KMS-11 (cell line): ENCODE measurements at regions not wholly inside any gene's neighbourhood (a gene's known extent, or its start where the extent isn't known, plus 50 kb on each side); places are given as distances from the start of the nearest gene placed in this dataset.

Source experiments
- H2AFZ ChIP-seq: fragments of 200-600 bp; sonication (generic); 2 replicates; pipeline ENCODE4 v1.6.1; 2016; ENCODE audit warnings: antibody characterized with exemption, mixed run types, low read depth
- H3K27ac ChIP-seq: fragments of 200-600 bp; sonication (generic); 2 replicates; pipeline ENCODE4 v1.6.1; 2016; ENCODE audit warnings: mild to moderate bottlenecking, mixed run types
- H3K27me3 ChIP-seq: fragments of 200-600 bp; sonication (generic); 2 replicates; pipeline ENCODE4 v1.6.1; 2017; ENCODE audit warnings: mild to moderate bottlenecking, low read depth, mixed run types, moderate library complexity; ENCODE audit not compliant: insufficient read depth
- H3K36me3 ChIP-seq: fragments of 200-600 bp; sonication (generic); 2 replicates; pipeline ENCODE4 v1.6.1; 2017; ENCODE audit warnings: mild to moderate bottlenecking, mixed run types; ENCODE audit not compliant: insufficient read depth
- H3K4me1 ChIP-seq: fragments of 200-600 bp; sonication (generic); 2 replicates; pipeline ENCODE4 v1.6.1; 2016; ENCODE audit warnings: mild to moderate bottlenecking, low read depth, mixed run types; ENCODE audit not compliant: poor library complexity, severe bottlenecking
- H3K4me2 ChIP-seq: fragments of 200-600 bp; sonication (generic); 2 replicates; pipeline ENCODE4 v1.7.0; 2016; ENCODE audit warnings: mild to moderate bottlenecking, mixed run types
- H3K4me3 ChIP-seq: fragments of 200-600 bp; sonication (generic); IDR thresholded peaks from 2 replicates; pipeline ENCODE4 v1.6.1; 2017; ENCODE audit warnings: low read depth, low read length, mixed read lengths; ENCODE audit not compliant: insufficient read depth
- H3K79me2 ChIP-seq: fragments of 200-600 bp; sonication (generic); 2 replicates; pipeline ENCODE4 v1.6.1; 2016; ENCODE audit warnings: low read depth, mixed run types; ENCODE audit not compliant: insufficient read depth
- H3K9ac ChIP-seq: fragments of 200-600 bp; sonication (generic); 2 replicates; pipeline ENCODE4 v1.6.1; 2016; ENCODE audit warnings: mild to moderate bottlenecking, mixed run types
- H4K20me1 ChIP-seq: fragments of 200-600 bp; sonication (generic); 2 replicates; pipeline ENCODE4 v1.6.1; 2016; ENCODE audit warnings: mild to moderate bottlenecking, mixed run types; ENCODE audit not compliant: insufficient read depth
- CTCF ChIP-seq: fragments of 200-600 bp; sonication (generic); conservative IDR thresholded peaks from 2 replicates; pipeline ENCODE4 v1.6.1; 2017; ENCODE audit warnings: low read depth, mild to moderate bottlenecking, antibody characterized with exemption, low read length, moderate library complexity, mixed read lengths

- Histone ChIP-seq H3K79me2 (no peaks in the 10 kb centered on the region), H2AFZ (no peak overlapping the region), H3K27ac (no peak overlapping the region), H3K27me3 (no peaks in the 10 kb centered on the region), H3K4me2 (no peak overlapping the region), H4K20me1 (no peaks in the 10 kb centered on the region), H3K4me1 (no peaks in the 10 kb centered on the region), H3K9ac (no peak overlapping the region), H3K36me3 (no peaks in the 10 kb centered on the region), H3K4me3 (no peak overlapping the region)
- TF ChIP-seq CTCF: no peak
Measured at GRCh38 chr2:136404925-136405324, 287.0 kb upstream of the CXCR4 start.

- no peaks in the 10 kb centered on the region for H3K36me3 ChIP-seq
- no peaks in the 10 kb centered on the region for H3K27me3 ChIP-seq
- no peak overlapping the region for H3K9ac ChIP-seq
- no peaks in the 10 kb centered on the region for H3K4me1 ChIP-seq
- H4K20me1 ChIP-seq: no peaks in the 10 kb centered on the region
- H3K4me3 ChIP-seq: no peak overlapping the region
- H3K27ac ChIP-seq: no peak overlapping the region
- no peak overlapping the region for H2AFZ ChIP-seq
- no peak for TF ChIP-seq CTCF
- H3K79me2 ChIP-seq: no peaks in the 10 kb centered on the region
- no peak overlapping the region for H3K4me2 ChIP-seq
Measured at GRCh38 chr2:136404176-136404575, 286.2 kb upstream of the CXCR4 start.

GRCh38 chr2:136402281-136402680, 284.3 kb upstream of the CXCR4 start:
- H3K27ac ChIP-seq: no peak overlapping the region
- H3K4me3 ChIP-seq: no peak overlapping the region
- no peaks in the 10 kb centered on the region for H4K20me1 ChIP-seq
- no peaks in the 10 kb centered on the region for H3K36me3 ChIP-seq
- H3K9ac ChIP-seq: no peak overlapping the region
- H3K27me3 ChIP-seq: no peaks in the 10 kb centered on the region
- no peak overlapping the region for H2AFZ ChIP-seq
- H3K4me2 ChIP-seq: no peak overlapping the region
- H3K79me2 ChIP-seq: no peaks in the 10 kb centered on the region
- TF ChIP-seq CTCF: no peak
- H3K4me1 ChIP-seq: no peaks in the 10 kb centered on the region

GRCh38 chr2:136399667-136400289, 281.8 kb upstream of the CXCR4 start:
- Histone ChIP-seq H3K27ac (no peak overlapping the region), H3K27me3 (no peaks in the 10 kb centered on the region), H3K9ac (no peak overlapping the region)

More at GRCh38 chr2:136399667-136400289, 281.8 kb upstream of the CXCR4 start:
- Histone ChIP-seq H3K4me3 (no peak overlapping the region), H3K4me1 (peaks cover 6% of the 10 kb centered on the region), H2AFZ (no peak overlapping the region), H3K36me3 (no peaks in the 10 kb centered on the region), H3K4me2 (no peak overlapping the region), H4K20me1 (no peaks in the 10 kb centered on the region), H3K79me2 (no peaks in the 10 kb centered on the region)
- TF ChIP-seq CTCF: no peak
